Ishikawa (cell line): ENCODE measurements at regions not wholly inside any gene's neighbourhood (a gene's known extent, or its start where the extent isn't known, plus 50 kb on each side); places are given as distances from the start of the nearest gene placed in this dataset.

Experiments
- CEBPB ChIP-seq: IDR thresholded peaks from 2 replicates; pipeline ENCODE4 v1.6.1; 2012
- CREB1 ChIP-seq: IDR thresholded peaks from 2 replicates; pipeline ENCODE4 v1.6.1; 2012; ENCODE audit warnings: low read depth
- EGR1 ChIP-seq: IDR thresholded peaks from 2 replicates; pipeline ENCODE4 v1.6.1; 2012
- EP300 ChIP-seq: IDR thresholded peaks from 2 replicates; pipeline ENCODE4 v1.6.1; 2012; ENCODE audit warnings: borderline replicate concordance
- FOXM1 ChIP-seq: IDR thresholded peaks from 2 replicates; pipeline ENCODE4 v1.6.1; 2012; ENCODE audit warnings: low read depth, borderline replicate concordance
- NFIC ChIP-seq: IDR thresholded peaks from 2 replicates; pipeline ENCODE4 v1.6.1; 2012
- RAD21 ChIP-seq: IDR thresholded peaks from 2 replicates; pipeline ENCODE4 v1.6.1; 2012; ENCODE audit warnings: low read depth
- TAF1 ChIP-seq: IDR thresholded peaks from 2 replicates; pipeline ENCODE4 v1.6.1; 2012; ENCODE audit warnings: low read depth, mild to moderate bottlenecking
- TCF12 ChIP-seq: IDR thresholded peaks from 2 replicates; pipeline ENCODE4 v1.6.1; 2012; ENCODE audit warnings: low read depth
- TEAD4 ChIP-seq: IDR thresholded peaks from 2 replicates; pipeline ENCODE4 v1.6.1; 2012
- YY1 ChIP-seq: IDR thresholded peaks from 2 replicates; pipeline ENCODE4 v1.6.1; 2012; ENCODE audit warnings: low read depth
- ZBTB7A ChIP-seq: IDR thresholded peaks from 2 replicates; pipeline ENCODE4 v1.6.1; 2012; ENCODE audit warnings: low read depth
- TF ChIP-seq, protein P1 (sequence below): IDR thresholded peaks from 2 replicates; pipeline ENCODE4 v1.6.1; 2012
- TF ChIP-seq, protein P2 (sequence below): IDR thresholded peaks from 2 replicates; pipeline ENCODE4 v1.6.1; 2012
- TF ChIP-seq, protein P3 (sequence below): IDR thresholded peaks from 2 replicates; pipeline ENCODE4 v1.6.1; 2012; ENCODE audit warnings: low read depth, mild to moderate bottlenecking

DNA sequence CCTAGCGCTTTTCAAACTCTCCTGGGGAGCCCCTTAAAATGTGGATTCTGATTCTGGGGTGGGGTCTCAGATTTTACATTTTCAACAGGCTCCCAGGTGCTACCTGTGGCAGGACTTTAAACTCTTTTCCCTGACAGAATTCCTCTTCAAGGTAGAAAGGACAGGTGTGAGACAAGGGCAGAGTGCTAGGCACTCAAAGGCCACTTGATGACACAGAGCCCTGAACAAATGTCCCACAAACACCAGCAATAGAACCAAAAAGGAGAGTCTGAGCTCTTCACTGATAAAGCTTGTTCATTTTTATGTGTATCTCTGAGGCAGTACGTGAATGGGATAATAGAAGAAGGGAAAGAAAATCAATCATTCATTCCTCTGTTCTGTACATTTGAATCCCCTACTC lies 77.7 kb upstream of the PELI1 start:
- TF ChIP-seq, protein P1, sequence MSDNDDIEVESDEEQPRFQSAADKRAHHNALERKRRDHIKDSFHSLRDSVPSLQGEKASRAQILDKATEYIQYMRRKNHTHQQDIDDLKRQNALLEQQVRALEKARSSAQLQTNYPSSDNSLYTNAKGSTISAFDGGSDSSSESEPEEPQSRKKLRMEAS = no peak
- TF ChIP-seq CREB1 (no peak), TEAD4 (no peak), CEBPB (no peak), ZBTB7A (no peak), NFIC (no peak), EGR1 (no peak), TCF12 (no peak), TAF1 (no peak), RAD21 (no peak), FOXM1 (no peak), EP300 (no peak), YY1 (no peak)
- TF ChIP-seq, protein P2, sequence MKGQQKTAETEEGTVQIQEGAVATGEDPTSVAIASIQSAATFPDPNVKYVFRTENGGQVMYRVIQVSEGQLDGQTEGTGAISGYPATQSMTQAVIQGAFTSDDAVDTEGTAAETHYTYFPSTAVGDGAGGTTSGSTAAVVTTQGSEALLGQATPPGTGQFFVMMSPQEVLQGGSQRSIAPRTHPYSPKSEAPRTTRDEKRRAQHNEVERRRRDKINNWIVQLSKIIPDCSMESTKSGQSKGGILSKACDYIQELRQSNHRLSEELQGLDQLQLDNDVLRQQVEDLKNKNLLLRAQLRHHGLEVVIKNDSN = no peak
- TF ChIP-seq, protein P3, sequence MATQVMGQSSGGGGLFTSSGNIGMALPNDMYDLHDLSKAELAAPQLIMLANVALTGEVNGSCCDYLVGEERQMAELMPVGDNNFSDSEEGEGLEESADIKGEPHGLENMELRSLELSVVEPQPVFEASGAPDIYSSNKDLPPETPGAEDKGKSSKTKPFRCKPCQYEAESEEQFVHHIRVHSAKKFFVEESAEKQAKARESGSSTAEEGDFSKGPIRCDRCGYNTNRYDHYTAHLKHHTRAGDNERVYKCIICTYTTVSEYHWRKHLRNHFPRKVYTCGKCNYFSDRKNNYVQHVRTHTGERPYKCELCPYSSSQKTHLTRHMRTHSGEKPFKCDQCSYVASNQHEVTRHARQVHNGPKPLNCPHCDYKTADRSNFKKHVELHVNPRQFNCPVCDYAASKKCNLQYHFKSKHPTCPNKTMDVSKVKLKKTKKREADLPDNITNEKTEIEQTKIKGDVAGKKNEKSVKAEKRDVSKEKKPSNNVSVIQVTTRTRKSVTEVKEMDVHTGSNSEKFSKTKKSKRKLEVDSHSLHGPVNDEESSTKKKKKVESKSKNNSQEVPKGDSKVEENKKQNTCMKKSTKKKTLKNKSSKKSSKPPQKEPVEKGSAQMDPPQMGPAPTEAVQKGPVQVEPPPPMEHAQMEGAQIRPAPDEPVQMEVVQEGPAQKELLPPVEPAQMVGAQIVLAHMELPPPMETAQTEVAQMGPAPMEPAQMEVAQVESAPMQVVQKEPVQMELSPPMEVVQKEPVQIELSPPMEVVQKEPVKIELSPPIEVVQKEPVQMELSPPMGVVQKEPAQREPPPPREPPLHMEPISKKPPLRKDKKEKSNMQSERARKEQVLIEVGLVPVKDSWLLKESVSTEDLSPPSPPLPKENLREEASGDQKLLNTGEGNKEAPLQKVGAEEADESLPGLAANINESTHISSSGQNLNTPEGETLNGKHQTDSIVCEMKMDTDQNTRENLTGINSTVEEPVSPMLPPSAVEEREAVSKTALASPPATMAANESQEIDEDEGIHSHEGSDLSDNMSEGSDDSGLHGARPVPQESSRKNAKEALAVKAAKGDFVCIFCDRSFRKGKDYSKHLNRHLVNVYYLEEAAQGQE = no peak

DNA sequence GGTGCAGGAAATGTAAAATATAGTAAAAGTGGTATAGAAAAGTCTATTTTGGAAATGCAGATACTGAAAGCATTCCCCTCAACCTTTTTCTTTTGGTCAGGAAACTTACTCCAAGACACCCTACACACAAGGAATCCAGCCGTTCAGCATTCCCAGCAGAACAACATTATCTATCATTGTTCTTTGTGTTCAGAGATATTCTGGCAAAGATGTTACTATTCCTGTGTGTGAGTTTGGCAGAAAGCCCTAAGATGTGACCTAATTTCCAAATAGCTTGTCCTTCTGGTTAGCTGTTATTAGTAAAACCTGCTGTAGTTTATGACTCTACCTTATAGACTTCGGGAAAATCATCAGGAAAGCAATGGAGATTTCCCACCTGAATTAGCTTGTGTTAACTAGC lies 78.1 kb upstream of the PELI1 start:
- no peak for TF ChIP-seq EP300
- no peak for TF ChIP-seq YY1
- TF ChIP-seq ZBTB7A = no peak
- TF ChIP-seq CREB1 = no peak
- no peak for TF ChIP-seq FOXM1
- TF ChIP-seq, protein P2 = no peak
- TF ChIP-seq NFIC = peak; percentile 26; the same call in 1 of the 2 replicates
- no peak for TF ChIP-seq TCF12
- TF ChIP-seq TEAD4 = peak; percentile 41; the same call in 1 of the 2 replicates

DNA sequence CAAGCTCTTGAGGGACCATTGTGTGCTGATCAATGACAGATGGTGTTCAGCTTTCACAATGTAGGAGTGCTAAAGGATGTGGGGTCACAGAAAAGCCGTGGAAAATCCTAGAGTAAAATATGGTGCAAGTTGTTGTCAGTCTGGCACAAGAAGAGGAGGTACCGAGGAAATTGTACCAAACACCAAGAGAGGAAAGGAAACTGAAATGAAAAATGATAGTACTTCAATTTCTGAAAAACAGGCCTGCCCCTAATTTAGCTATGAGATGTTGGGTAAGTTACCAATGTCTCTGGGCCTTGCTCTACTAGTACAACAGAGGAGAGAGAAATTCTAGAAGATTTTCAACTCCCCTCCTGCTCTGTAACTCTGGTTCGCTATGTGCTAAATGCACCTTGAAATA lies 78.8 kb upstream of the PELI1 start:
- TF ChIP-seq CEBPB (no peak), EP300 (no peak)

DNA sequence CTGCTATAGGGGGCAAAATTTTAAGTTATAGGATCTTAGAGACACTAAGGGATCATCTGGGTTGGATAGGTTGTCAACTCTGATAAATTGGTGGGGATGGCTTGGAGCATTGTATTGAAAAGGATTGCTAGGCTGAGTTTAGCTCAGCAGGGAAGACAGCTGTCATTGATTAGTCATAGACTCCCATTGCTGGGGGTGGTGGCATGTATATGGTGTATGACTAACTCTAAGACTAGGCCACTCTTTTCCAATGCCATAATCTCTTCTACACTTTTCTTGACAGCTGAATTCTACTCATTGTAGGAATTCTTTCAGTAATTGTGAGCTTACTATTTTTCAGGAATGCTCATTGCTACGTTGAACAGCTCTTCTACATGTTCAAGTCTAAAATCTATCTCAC lies 81.3 kb upstream of the PELI1 start:
- TF ChIP-seq, protein P2 = no peak
- TF ChIP-seq FOXM1 = no peak
- TF ChIP-seq EGR1 = no peak
- TF ChIP-seq TEAD4 = no peak
- no peak for TF ChIP-seq RAD21
- TF ChIP-seq EP300 = no peak

DNA sequence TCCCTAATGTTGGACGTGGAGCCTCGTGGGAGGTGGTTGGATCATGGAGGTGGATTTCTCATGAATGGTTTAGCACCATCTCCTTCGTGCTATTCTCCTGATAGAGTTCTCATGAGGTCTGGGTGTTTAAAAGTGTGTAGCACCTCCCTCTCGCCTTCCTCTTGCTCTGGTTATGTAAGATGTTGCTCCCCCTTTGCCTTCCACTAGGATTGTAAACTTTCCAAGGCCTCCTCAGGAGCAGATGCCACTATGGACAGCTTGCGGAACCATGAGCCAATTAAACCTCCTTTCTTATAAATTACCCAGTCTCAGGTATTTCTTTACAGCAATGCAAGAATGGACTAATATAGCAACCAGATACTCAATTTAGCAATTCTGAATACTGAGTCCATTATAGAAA lies 82.4 kb upstream of the PELI1 start:
- TF ChIP-seq EP300 = no peak
- no peak for TF ChIP-seq FOXM1
- no peak for TF ChIP-seq ZBTB7A
- TF ChIP-seq CREB1 = no peak
- no peak for TF ChIP-seq TAF1
- no peak for TF ChIP-seq CEBPB
- TF ChIP-seq, protein P1 = no peak
- TF ChIP-seq, protein P2 = no peak
- no peak for TF ChIP-seq TEAD4
- TF ChIP-seq, protein P3 = no peak
- no peak for TF ChIP-seq RAD21
- no peak for TF ChIP-seq EGR1
- no peak for TF ChIP-seq TCF12
- TF ChIP-seq YY1 = no peak
- no peak for TF ChIP-seq NFIC
